B cell (primary cell): ENCODE measurements at regions not wholly inside any gene's neighbourhood (a gene's known extent, or its start where the extent isn't known, plus 50 kb on each side); places are given as distances from the start of the nearest gene placed in this dataset.

Experiments used
- CTCF ChIP-seq: fragments of 200-600 bp; IDR thresholded peaks from one replicate; pipeline ENCODE4 v1.8.0; 2022; ENCODE audit warnings: antibody characterized with exemption, mild to moderate bottlenecking
- EZH2 ChIP-seq: IDR thresholded peaks from 2 replicates; pipeline ENCODE4 v1.6.1; 2012; ENCODE audit warnings: borderline replicate concordance, low read depth, mild to moderate bottlenecking, moderate library complexity, low read length; ENCODE audit not compliant: insufficient read depth, poor library complexity, severe bottlenecking

GRCh38 chr5:174436750-174437149, 287.6 kb upstream of the MSX2 start:
- TF ChIP-seq CTCF = no peak
- TF ChIP-seq EZH2 = no peak
